ENCODE measurements at regions not wholly inside any gene's neighbourhood (a gene's known extent, or its start where the extent isn't known, plus 50 kb on each side); places are given as distances from the start of the nearest gene placed in this dataset.

GRCh38 chr3:194767446-194768207 lies 81.9 kb downstream of the FAM43A start:
- TF ChIP-seq CTCF (IDR thresholded peaks at IDR 0.05; ENCODE audit: poor library complexity, severe bottlenecking), result no peak
- no peak for TF ChIP-seq POLR2AphosphoS5 (IDR thresholded peaks at IDR 0.05)
- TF ChIP-seq REST (IDR thresholded peaks at IDR 0.05; ENCODE audit: borderline replicate concordance), result no peak
- no peak for TF ChIP-seq SMC3 (conservative IDR thresholded peaks at IDR 0.05; ENCODE audit: poor library complexity)
- TF ChIP-seq EP300 (conservative IDR thresholded peaks at IDR 0.05; ENCODE audit: poor library complexity, severe bottlenecking), result no peak
- no peak for TF ChIP-seq RAD21 (conservative IDR thresholded peaks at IDR 0.05)
- TF ChIP-seq EZH2 (IDR thresholded peaks at IDR 0.05; ENCODE audit: borderline replicate concordance, insufficient read depth, low read length, poor library complexity, severe bottlenecking), result no peak
- no peak for TF ChIP-seq TAF1 (IDR thresholded peaks at IDR 0.05; ENCODE audit: low read depth)
